Muscle of back (tissue), 3 donors: ENCODE measurements at regions not wholly inside any gene's neighbourhood (a gene's known extent, or its start where the extent isn't known, plus 50 kb on each side); places are given as distances from the start of the nearest gene placed in this dataset.
A peak's percentile ranks its signal among the peaks of the same experiment; 100 is the strongest.
"Not testable (repeated sequence)": the region's sequence is repeated elsewhere in the genome, so short reads cannot be mapped to it uniquely, and the experiment has no call there.

Source experiments
- DNase-seq, 3 donors: peaks; one replicate each; pipeline versions ENCODE4 v3.0.0 to v3.0.0-alpha.2; 2013

- no peak for DNase-seq
Measured at GRCh38 chr5:125251703-125252102, 505.3 kb upstream of the ZNF608 start.

GRCh38 chr5:125253634-125254033 lies 507.2 kb upstream of the ZNF608 start:
- not testable (repeated sequence) for DNase-seq

- DNase-seq = no peak
Measured at GRCh38 chr5:125254267-125254666, 507.8 kb upstream of the ZNF608 start.

- no peak for DNase-seq
Measured at GRCh38 chr5:125256296-125256695, 509.9 kb upstream of the ZNF608 start.

GRCh38 chr5:125257057-125257972 lies 510.9 kb upstream of the ZNF608 start:
- peak; percentile 23 to 50 (median 29) for DNase-seq

GRCh38 chr5:125257997-125258396 lies 511.6 kb upstream of the ZNF608 start:
- no peak for DNase-seq

GRCh38 chr5:125258615-125259014 lies 512.2 kb upstream of the ZNF608 start:
- no peak for DNase-seq

- no peak for DNase-seq
Measured at GRCh38 chr5:125261505-125262250, 515.2 kb upstream of the ZNF608 start.

- no peak for DNase-seq
Measured at GRCh38 chr5:125262782-125263181, 516.3 kb upstream of the ZNF608 start.

GRCh38 chr5:125263356-125263755 lies 516.9 kb upstream of the ZNF608 start:
- no peak for DNase-seq

GRCh38 chr5:125266106-125266505 lies 519.7 kb upstream of the ZNF608 start:
- DNase-seq = no peak

GRCh38 chr5:125267636-125268248 lies 521.3 kb upstream of the ZNF608 start:
- no peak for DNase-seq

GRCh38 chr5:125269926-125270325 lies 523.5 kb upstream of the ZNF608 start:
- no peak for DNase-seq

GRCh38 chr5:125272357-125272756 lies 525.9 kb upstream of the ZNF608 start:
- DNase-seq = no peak

GRCh38 chr5:125274211-125274610 lies 527.8 kb upstream of the ZNF608 start:
- DNase-seq = no peak

- peak in 2 of 3 donors; percentile 18 to 39 for DNase-seq
Measured at GRCh38 chr5:125274938-125275724, 528.7 kb upstream of the ZNF608 start.

- no peak for DNase-seq
Measured at GRCh38 chr5:125275725-125276090, 529.3 kb upstream of the ZNF608 start.

- no peak for DNase-seq
Measured at GRCh38 chr5:125276096-125276495, 529.7 kb upstream of the ZNF608 start.

- DNase-seq = peak in 1 of 3 donors; percentile 74
Measured at GRCh38 chr5:125277494-125278154, 531.2 kb upstream of the ZNF608 start.

- no peak for DNase-seq
Measured at GRCh38 chr5:125278711-125279110, 532.3 kb upstream of the ZNF608 start.

- DNase-seq = no peak
Measured at GRCh38 chr5:125281667-125282066, 535.2 kb upstream of the ZNF608 start.
